Right lobe of liver (tissue), 6 donors: ENCODE measurements at regions not wholly inside any gene's neighbourhood (a gene's known extent, or its start where the extent isn't known, plus 50 kb on each side); places are given as distances from the start of the nearest gene placed in this dataset.

Experiments
- ATAC-seq, 4 donors: fragments of 200-7000 bp; cut with Tn5 transposase; one replicate each; pipeline ENCODE4 v1.9.1; 2020; ENCODE audit warnings: mild to moderate bottlenecking in 4 of 4, moderate library complexity in 4 of 4
- DNase-seq, 3 donors: peaks; one replicate each; pipeline ENCODE4 v3.0.0-alpha.2; 2020
- H3K27ac ChIP-seq, 3 donors: fragments of 200-600 bp; one replicate each; pipeline ENCODE4 v1.8.0; 2022
- H3K27me3 ChIP-seq, 2 donors: fragments of 200-600 bp; one replicate each; pipeline ENCODE4 v1.8.0; 2022
- H3K36me3 ChIP-seq, 4 donors: fragments of 200-600 bp; sonication (generic) in 1 of 4; one replicate each; pipeline versions ENCODE4 v1.5.1 to v1.8.0; 2017 to 2022; ENCODE audit warnings: control low read depth in 1 of 4
- H3K4me1 ChIP-seq, 4 donors: fragments of 200-600 bp; sonication (generic) in 1 of 4; one replicate each; pipeline versions ENCODE4 v1.5.1 to v1.8.0; 2017 to 2022; ENCODE audit warnings: control low read depth in 1 of 4
- H3K4me3 ChIP-seq, 3 donors: fragments of 200-600 bp; one replicate each; pipeline ENCODE4 v1.8.0; 2022
- H3K9me3 ChIP-seq, 4 donors: fragments of 200-600 bp; sonication (generic) in 1 of 4; one replicate each; pipeline versions ENCODE4 v1.5.1 to v1.8.0; 2017 to 2022; ENCODE audit warnings: control low read depth in 1 of 4
- CTCF ChIP-seq, 4 donors: fragments of 200-600 bp in 3 of 4; fragments of 450-650 bp in 1 of 4; IDR thresholded peaks; one replicate each; pipeline versions ENCODE4 v1.5.1 to v1.8.0; 2016 to 2022; ENCODE audit warnings: antibody characterized with exemption in 4 of 4, mild to moderate bottlenecking in 2 of 4
- POLR2A ChIP-seq: fragments of 450-650 bp; IDR thresholded peaks from one replicate; pipeline ENCODE4 v1.6.1; 2017; ENCODE audit warnings: antibody characterized with exemption, mild to moderate bottlenecking
- WGBS: methylation state at CpG from one replicate; pipeline ENCODE4 v1.1.6; 2018; ENCODE audit warnings: low coverage, low lambda C conversion rate; ENCODE audit not compliant: insufficient coverage; ENCODE audit errors: missing lambda C conversion rate; 5-methylcytosine and 5-hydroxymethylcytosine counted together
- intact Hi-C, 2 donors: fragments of 100-400 bp; cut with DNase I; formaldehyde crosslinking; loops; one replicate each; pipeline versions ENCODE4 v1.11.2 to v1.14.1; 2022
- donor health status: DM: no; HTN: yes; CAD: no.
- donor health status: DM: no; HTN: no; CAD: no.
- donor health status: DM: no; HTN: no; CAD: no.
- donor health status: DM: no; HTN: yes; CAD: no.
- donor health status: DM: no; HTN: yes; CAD: no.

GRCh38 chr20:1761598-1761997 lies 104.0 kb upstream of the SIRPG start:
- intact Hi-C loops: no loop called here
- DNase-seq (no peak), ATAC-seq (no peak)
- no peak overlapping the region for H3K4me3 ChIP-seq
- no peaks in the 10 kb centered on the region for H3K36me3 ChIP-seq
- H3K9me3 ChIP-seq: no peaks in the 10 kb centered on the region
- no peaks in the 10 kb centered on the region for H3K27me3 ChIP-seq
- TF ChIP-seq CTCF (IDR thresholded peaks at IDR 0.05) (no peak), POLR2A (no peak)
- WGBS: 86% methylated on average over 5 of the region's 5 CpGs
- H3K4me1 ChIP-seq: peaks cover 0 to 30% (median 9%) of the 10 kb centered on the region in 4 donors
- no peak overlapping the region for H3K27ac ChIP-seq

GRCh38 chr20:1761116-1761515 lies 103.5 kb upstream of the SIRPG start:
- no peaks in the 10 kb centered on the region for H3K27me3 ChIP-seq
- TF ChIP-seq CTCF (IDR thresholded peaks at IDR 0.05) (no peak), POLR2A (no peak)
- WGBS: 55% methylated on average over 4 of the region's 5 CpGs
- H3K4me1 ChIP-seq: peaks cover 0 to 30% (median 9%) of the 10 kb centered on the region in 4 donors
- no peaks in the 10 kb centered on the region for H3K36me3 ChIP-seq
- intact Hi-C loops: no loop called here
- H3K4me3 ChIP-seq: no peak overlapping the region
- no peak overlapping the region for H3K27ac ChIP-seq
- ATAC-seq (no peak), DNase-seq (no peak)
- H3K9me3 ChIP-seq: no peaks in the 10 kb centered on the region

- Histone ChIP-seq H3K4me1 (peaks cover 0 to 30% (median 9%) of the 10 kb centered on the region in 4 donors), H3K9me3 (no peaks in the 10 kb centered on the region), H3K27me3 (no peaks in the 10 kb centered on the region), H3K4me3 (no peak overlapping the region), H3K27ac (no peak overlapping the region), H3K36me3 (no peaks in the 10 kb centered on the region)
- ATAC-seq: no peak
- intact Hi-C loops: no loop called here
- DNase-seq: no peak
- TF ChIP-seq CTCF (IDR thresholded peaks at IDR 0.05): no peak
- no peak for TF ChIP-seq POLR2A
- WGBS: 72% methylated on average over 2 of the region's 2 CpGs
Measured at GRCh38 chr20:1758765-1759164, 101.2 kb upstream of the SIRPG start.

- TF ChIP-seq CTCF (IDR thresholded peaks at IDR 0.05): no peak
- TF ChIP-seq POLR2A: no peak
- no peaks in the 10 kb centered on the region for H3K27me3 ChIP-seq
- H3K9me3 ChIP-seq: no peaks in the 10 kb centered on the region
- WGBS: 52% methylated on average over 5 of the region's 5 CpGs
- no peak overlapping the region for H3K27ac ChIP-seq
- intact Hi-C loops: no loop called here
- no peak for DNase-seq
- H3K4me3 ChIP-seq: no peak overlapping the region
- peaks cover 0 to 30% (median 9%) of the 10 kb centered on the region in 4 donors for H3K4me1 ChIP-seq
- H3K36me3 ChIP-seq: no peaks in the 10 kb centered on the region
- peak in 3 of 4 donors; percentile 43 to 63 (median 57) for ATAC-seq
Measured at GRCh38 chr20:1757606-1758512, 100.3 kb upstream of the SIRPG start.
